ENCODE measurements at regions not wholly inside any gene's neighbourhood (a gene's known extent, or its start where the extent isn't known, plus 50 kb on each side); places are given as distances from the start of the nearest gene placed in this dataset.

DNA sequence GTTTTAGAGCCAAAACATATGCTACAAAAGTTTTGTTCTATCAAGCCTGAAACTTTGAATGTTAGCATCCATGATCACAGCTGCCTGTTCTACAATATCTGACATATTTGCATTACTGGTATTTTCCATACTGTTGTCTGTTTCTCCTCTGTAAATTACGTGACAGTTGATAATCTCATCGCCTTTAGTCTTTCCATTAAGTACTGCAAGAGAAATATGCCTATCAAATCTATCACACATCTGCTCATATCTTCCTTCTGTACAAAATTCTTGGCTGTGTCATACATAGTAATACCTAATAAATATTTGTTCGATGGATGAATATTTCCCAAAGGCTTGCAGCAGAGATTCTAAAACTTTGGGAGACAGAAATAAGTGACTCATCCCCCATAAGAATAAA, 717.3 kb downstream of the OTOL1 start:
- H3K27ac ChIP-seq (ENCODE audit: low read depth, low read length): no peak overlapping the region
- no peaks in the 10 kb centered on the region for H3K36me3 ChIP-seq (ENCODE audit: control insufficient read depth in 3 of 3, insufficient read depth in 3 of 3, low read length in 3 of 3)
- no peak overlapping the region for H3K9ac ChIP-seq (ENCODE audit: low read depth in 1 of 3, low read length in 3 of 3)
- H3K4me3 ChIP-seq (ENCODE audit: low read length in 3 of 3): no peak overlapping the region
- H3K9me3 ChIP-seq (ENCODE audit: control insufficient read depth in 3 of 3, low read length in 3 of 3): no peaks in the 10 kb centered on the region
- no peaks in the 10 kb centered on the region for H3K27me3 ChIP-seq (ENCODE audit: control insufficient read depth in 3 of 3, insufficient read depth in 3 of 3, low read length in 3 of 3)
- peaks cover 5% of the 10 kb centered on the region in 3 donors for H3K4me1 ChIP-seq (ENCODE audit: control insufficient read depth in 3 of 3, insufficient read depth in 3 of 3, low read length in 3 of 3)

DNA sequence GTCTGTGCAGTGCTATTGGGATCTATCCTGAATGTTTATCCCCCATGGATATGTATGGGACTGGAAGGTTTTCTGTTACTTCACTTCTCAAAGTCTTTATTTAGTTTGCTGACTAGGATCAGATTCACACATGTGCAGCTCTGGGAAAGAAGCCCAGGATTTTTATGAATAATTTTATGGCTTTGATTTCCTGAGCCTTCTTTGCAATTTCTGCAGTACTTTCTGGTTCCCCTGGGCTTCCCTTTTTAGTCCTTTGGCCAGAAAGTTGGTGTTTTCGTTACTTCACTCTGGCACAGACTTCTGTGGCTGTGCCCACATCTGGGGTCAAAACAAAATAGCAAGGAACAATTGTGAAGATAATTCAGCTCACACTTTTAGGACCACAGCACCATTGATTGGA, 721.0 kb downstream of the OTOL1 start:
- Histone ChIP-seq H3K4me1 (ENCODE audit: control insufficient read depth in 3 of 3, insufficient read depth in 3 of 3, low read length in 3 of 3) (peaks cover 5% of the 10 kb centered on the region in 3 donors), H3K9me3 (ENCODE audit: control insufficient read depth in 3 of 3, low read length in 3 of 3) (no peaks in the 10 kb centered on the region), H3K9ac (ENCODE audit: low read depth in 1 of 3, low read length in 3 of 3) (no peak overlapping the region), H3K36me3 (ENCODE audit: control insufficient read depth in 3 of 3, insufficient read depth in 3 of 3, low read length in 3 of 3) (no peaks in the 10 kb centered on the region), H3K27ac (ENCODE audit: low read depth, low read length) (peak overlapping the region; percentile 67), H3K4me3 (ENCODE audit: low read length in 3 of 3) (no peak overlapping the region), H3K27me3 (ENCODE audit: control insufficient read depth in 3 of 3, insufficient read depth in 3 of 3, low read length in 3 of 3) (no peaks in the 10 kb centered on the region)

DNA sequence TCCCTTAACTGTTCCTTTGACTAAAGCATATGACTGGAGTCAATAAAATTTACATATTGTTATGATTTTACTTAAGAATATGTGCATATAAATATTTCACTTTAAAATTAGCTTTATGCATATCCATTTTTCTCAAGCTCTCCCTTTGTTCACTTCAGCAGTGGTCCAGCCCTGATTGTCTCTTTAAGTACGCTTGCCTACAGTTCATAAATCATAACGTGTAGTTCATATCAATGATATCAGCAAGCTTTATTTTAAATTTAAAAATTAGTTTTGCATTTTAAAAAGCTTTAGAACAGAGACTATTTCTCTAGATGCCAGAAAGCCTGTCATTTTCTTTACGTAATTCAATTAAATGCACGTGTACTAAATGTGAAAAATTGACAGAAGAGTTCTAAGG, 721.9 kb downstream of the OTOL1 start:
- Histone ChIP-seq H3K9me3 (ENCODE audit: control insufficient read depth in 3 of 3, low read length in 3 of 3) (no peaks in the 10 kb centered on the region), H3K27me3 (ENCODE audit: control insufficient read depth in 3 of 3, insufficient read depth in 3 of 3, low read length in 3 of 3) (no peaks in the 10 kb centered on the region), H3K9ac (ENCODE audit: low read depth in 1 of 3, low read length in 3 of 3) (no peak overlapping the region), H3K4me1 (ENCODE audit: control insufficient read depth in 3 of 3, insufficient read depth in 3 of 3, low read length in 3 of 3) (peaks cover 5% of the 10 kb centered on the region in 3 donors), H3K4me3 (ENCODE audit: low read length in 3 of 3) (no peak overlapping the region), H3K27ac (ENCODE audit: low read depth, low read length) (no peak overlapping the region), H3K36me3 (ENCODE audit: control insufficient read depth in 3 of 3, insufficient read depth in 3 of 3, low read length in 3 of 3) (no peaks in the 10 kb centered on the region)

DNA sequence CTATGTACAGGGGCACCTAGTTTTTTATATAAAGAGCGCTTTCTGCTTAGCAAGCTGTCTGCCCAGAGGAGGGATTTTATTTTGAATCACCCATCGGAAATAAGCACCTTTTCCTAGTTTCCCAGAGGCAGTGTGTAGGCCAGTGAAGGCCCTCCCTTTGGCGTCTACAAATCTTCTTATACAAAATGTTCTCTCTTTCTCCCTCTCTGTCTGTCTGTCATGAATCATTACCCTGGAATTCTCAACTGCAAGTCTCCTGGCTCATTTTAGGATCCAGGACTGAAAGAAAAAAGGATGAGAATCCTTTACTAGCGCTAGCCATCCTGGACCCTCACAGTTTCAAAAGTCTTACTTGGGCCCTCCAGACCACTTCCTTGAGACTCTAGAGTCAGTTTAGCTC, 728.1 kb downstream of the OTOL1 start:
- no peaks in the 10 kb centered on the region for H3K36me3 ChIP-seq (ENCODE audit: control insufficient read depth in 3 of 3, insufficient read depth in 3 of 3, low read length in 3 of 3)
- no peak overlapping the region for H3K27ac ChIP-seq (ENCODE audit: low read depth, low read length)
- H3K4me1 ChIP-seq (ENCODE audit: control insufficient read depth in 3 of 3, insufficient read depth in 3 of 3, low read length in 3 of 3): no peaks in the 10 kb centered on the region
- H3K4me3 ChIP-seq (ENCODE audit: low read length in 3 of 3): no peak overlapping the region
- no peaks in the 10 kb centered on the region for H3K27me3 ChIP-seq (ENCODE audit: control insufficient read depth in 3 of 3, insufficient read depth in 3 of 3, low read length in 3 of 3)
- no peak overlapping the region for H3K9ac ChIP-seq (ENCODE audit: low read depth in 1 of 3, low read length in 3 of 3)
- H3K9me3 ChIP-seq (ENCODE audit: control insufficient read depth in 3 of 3, low read length in 3 of 3): no peaks in the 10 kb centered on the region

DNA sequence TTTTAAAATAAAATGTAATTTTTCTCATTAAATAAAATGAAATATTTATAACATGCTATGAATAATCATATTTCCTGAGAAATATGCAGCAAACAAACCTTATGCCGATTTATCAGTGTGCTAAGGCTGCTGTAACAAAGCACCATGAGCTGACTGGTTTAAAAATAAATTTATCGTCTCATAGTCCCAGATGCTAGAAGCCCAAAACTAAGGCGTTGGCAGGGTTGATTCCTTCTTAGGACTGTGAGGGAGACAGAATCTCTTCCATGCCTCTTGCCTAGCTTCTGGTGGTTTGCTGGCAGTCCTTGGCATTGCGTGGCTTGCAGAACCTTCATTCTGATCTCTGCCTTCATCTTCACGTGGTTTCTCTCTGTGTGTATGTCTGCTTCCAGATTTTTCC, 740.3 kb downstream of the OTOL1 start:
- no peaks in the 10 kb centered on the region for H3K4me1 ChIP-seq (ENCODE audit: control insufficient read depth in 3 of 3, insufficient read depth in 3 of 3, low read length in 3 of 3)
- no peak overlapping the region for H3K27ac ChIP-seq (ENCODE audit: low read depth, low read length)
- no peak overlapping the region for H3K9ac ChIP-seq (ENCODE audit: low read depth in 1 of 3, low read length in 3 of 3)
- no peaks in the 10 kb centered on the region for H3K27me3 ChIP-seq (ENCODE audit: control insufficient read depth in 3 of 3, insufficient read depth in 3 of 3, low read length in 3 of 3)
- H3K4me3 ChIP-seq (ENCODE audit: low read length in 3 of 3): no peak overlapping the region
- no peaks in the 10 kb centered on the region for H3K36me3 ChIP-seq (ENCODE audit: control insufficient read depth in 3 of 3, insufficient read depth in 3 of 3, low read length in 3 of 3)
- H3K9me3 ChIP-seq (ENCODE audit: control insufficient read depth in 3 of 3, low read length in 3 of 3): no peaks in the 10 kb centered on the region

DNA sequence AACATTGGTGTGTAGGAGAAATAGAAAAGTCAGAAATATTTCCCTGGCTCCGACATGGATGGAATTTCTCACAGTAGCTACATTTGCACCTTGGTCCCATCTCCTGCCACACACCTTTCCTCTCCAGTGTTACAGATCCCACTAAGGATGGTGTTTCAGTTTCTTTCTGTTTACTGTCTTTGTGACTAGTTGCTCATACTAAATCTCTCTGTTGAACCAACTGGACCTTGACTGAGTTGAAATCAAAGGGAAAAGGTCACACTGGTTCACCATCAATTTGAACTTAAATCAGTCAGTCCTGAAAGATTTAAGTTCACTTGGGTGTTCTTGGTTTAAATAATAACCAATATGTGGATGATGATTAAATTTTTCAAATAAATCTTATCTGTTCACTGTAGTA, 754.2 kb downstream of the OTOL1 start:
- Histone ChIP-seq H3K36me3 (ENCODE audit: control insufficient read depth in 3 of 3, insufficient read depth in 3 of 3, low read length in 3 of 3) (no peaks in the 10 kb centered on the region), H3K4me1 (ENCODE audit: control insufficient read depth in 3 of 3, insufficient read depth in 3 of 3, low read length in 3 of 3) (no peaks in the 10 kb centered on the region), H3K9ac (ENCODE audit: low read depth in 1 of 3, low read length in 3 of 3) (no peak overlapping the region), H3K27me3 (ENCODE audit: control insufficient read depth in 3 of 3, insufficient read depth in 3 of 3, low read length in 3 of 3) (no peaks in the 10 kb centered on the region), H3K9me3 (ENCODE audit: control insufficient read depth in 3 of 3, low read length in 3 of 3) (no peaks in the 10 kb centered on the region), H3K27ac (ENCODE audit: low read depth, low read length) (no peak overlapping the region), H3K4me3 (ENCODE audit: low read length in 3 of 3) (no peak overlapping the region)

DNA sequence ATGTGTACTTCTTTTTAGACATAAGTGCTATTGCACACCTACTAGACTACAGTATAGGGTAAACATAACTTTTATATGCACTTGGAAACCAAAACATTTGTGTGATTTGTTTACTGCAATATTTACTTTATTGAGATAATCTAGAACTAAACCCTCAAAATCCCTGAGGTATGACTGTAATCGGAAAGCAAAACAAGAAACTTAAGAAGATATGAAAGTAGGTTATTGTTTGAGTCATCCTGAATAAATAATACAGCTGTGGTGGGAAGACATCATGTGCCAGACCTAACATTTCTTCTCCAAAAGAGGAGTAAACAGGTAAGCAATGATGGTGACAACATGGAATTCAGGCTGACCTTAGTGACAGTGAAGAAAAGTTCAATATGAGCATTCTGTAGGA, 765.5 kb downstream of the OTOL1 start:
- no peaks in the 10 kb centered on the region for H3K36me3 ChIP-seq (ENCODE audit: control insufficient read depth in 3 of 3, insufficient read depth in 3 of 3, low read length in 3 of 3)

DNA sequence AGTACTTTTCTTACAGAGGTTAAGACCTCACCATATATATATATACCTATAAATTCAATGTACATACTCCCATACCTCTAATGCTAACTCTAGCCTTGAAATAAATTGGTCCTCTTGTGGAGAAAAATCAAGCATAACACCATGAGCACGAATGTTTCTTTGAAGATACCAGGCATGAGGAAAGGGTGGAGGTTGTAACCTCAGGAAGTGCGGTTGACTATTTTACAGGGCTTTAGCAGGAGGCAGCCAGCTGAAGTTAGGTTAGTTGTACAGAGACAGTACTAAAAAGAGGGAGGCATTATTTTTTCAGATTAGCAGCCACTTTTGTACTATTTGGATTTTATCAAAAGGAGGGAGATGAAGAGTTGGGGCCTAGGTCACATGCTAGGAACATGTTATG, 767.0 kb downstream of the OTOL1 start:
- no peak overlapping the region for H3K9ac ChIP-seq (ENCODE audit: low read depth in 1 of 3, low read length in 3 of 3)
- H3K4me3 ChIP-seq (ENCODE audit: low read length in 3 of 3): no peak overlapping the region
- H3K36me3 ChIP-seq (ENCODE audit: control insufficient read depth in 3 of 3, insufficient read depth in 3 of 3, low read length in 3 of 3): no peaks in the 10 kb centered on the region
- H3K27ac ChIP-seq (ENCODE audit: low read depth, low read length): no peak overlapping the region
- H3K4me1 ChIP-seq (ENCODE audit: control insufficient read depth in 3 of 3, insufficient read depth in 3 of 3, low read length in 3 of 3): no peaks in the 10 kb centered on the region
- H3K27me3 ChIP-seq (ENCODE audit: control insufficient read depth in 3 of 3, insufficient read depth in 3 of 3, low read length in 3 of 3): no peaks in the 10 kb centered on the region
- no peaks in the 10 kb centered on the region for H3K9me3 ChIP-seq (ENCODE audit: control insufficient read depth in 3 of 3, low read length in 3 of 3)

More for the DNA sequence above, 765.5 kb downstream of the OTOL1 start:
- no peaks in the 10 kb centered on the region for H3K9me3 ChIP-seq (ENCODE audit: control insufficient read depth in 3 of 3, low read length in 3 of 3)
- H3K4me1 ChIP-seq (ENCODE audit: control insufficient read depth in 3 of 3, insufficient read depth in 3 of 3, low read length in 3 of 3): no peaks in the 10 kb centered on the region
- no peak overlapping the region for H3K4me3 ChIP-seq (ENCODE audit: low read length in 3 of 3)
- H3K27ac ChIP-seq (ENCODE audit: low read depth, low read length): no peak overlapping the region
- no peaks in the 10 kb centered on the region for H3K27me3 ChIP-seq (ENCODE audit: control insufficient read depth in 3 of 3, insufficient read depth in 3 of 3, low read length in 3 of 3)
- H3K9ac ChIP-seq (ENCODE audit: low read depth in 1 of 3, low read length in 3 of 3): no peak overlapping the region

DNA sequence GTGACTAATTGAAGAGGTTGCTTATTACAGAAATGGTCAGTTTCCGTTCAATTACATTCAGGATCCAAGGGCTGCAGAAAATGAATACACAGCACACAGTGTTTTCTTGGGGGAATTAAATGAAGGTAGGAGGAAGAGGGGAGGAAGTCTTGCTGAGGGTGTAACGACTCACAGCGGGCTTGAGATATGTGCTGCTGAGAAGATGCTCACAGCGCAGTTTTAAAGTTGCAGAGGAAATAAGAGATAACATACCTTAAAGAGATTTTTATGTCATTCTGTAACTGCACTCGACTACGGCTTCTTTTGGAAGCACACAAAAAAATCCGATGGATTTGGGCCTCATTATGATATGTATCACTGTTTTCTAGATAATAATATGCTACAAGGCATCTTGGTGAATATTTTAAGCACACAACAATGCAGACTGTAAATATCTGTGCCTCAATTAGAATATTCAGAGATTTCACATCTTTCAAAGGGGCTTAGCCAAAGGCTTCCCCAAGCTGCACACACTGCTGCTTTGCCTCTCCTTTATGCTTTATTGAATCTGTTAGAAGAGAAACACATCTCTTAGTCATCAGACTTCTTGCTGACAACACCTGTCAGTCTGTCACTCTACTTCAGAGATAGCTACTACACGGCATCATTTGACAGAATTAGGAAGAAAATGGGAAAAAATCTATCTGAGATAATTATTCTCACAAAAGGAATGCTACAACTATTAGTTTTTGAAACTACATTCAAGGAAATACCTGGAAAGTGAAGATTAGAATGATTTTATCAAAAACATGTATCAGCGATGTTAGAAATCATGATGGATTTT, 773.2 kb downstream of the OTOL1 start:
- no peak overlapping the region for H3K27ac ChIP-seq (ENCODE audit: low read depth, low read length)
- no peaks in the 10 kb centered on the region for H3K4me1 ChIP-seq (ENCODE audit: control insufficient read depth in 3 of 3, insufficient read depth in 3 of 3, low read length in 3 of 3)
- H3K9me3 ChIP-seq (ENCODE audit: control insufficient read depth in 3 of 3, low read length in 3 of 3): no peaks in the 10 kb centered on the region
- no peak overlapping the region for H3K4me3 ChIP-seq (ENCODE audit: low read length in 3 of 3)
- no peaks in the 10 kb centered on the region for H3K36me3 ChIP-seq (ENCODE audit: control insufficient read depth in 3 of 3, insufficient read depth in 3 of 3, low read length in 3 of 3)
- H3K27me3 ChIP-seq (ENCODE audit: control insufficient read depth in 3 of 3, insufficient read depth in 3 of 3, low read length in 3 of 3): no peaks in the 10 kb centered on the region
- H3K9ac ChIP-seq (ENCODE audit: low read depth in 1 of 3, low read length in 3 of 3): no peak overlapping the region

DNA sequence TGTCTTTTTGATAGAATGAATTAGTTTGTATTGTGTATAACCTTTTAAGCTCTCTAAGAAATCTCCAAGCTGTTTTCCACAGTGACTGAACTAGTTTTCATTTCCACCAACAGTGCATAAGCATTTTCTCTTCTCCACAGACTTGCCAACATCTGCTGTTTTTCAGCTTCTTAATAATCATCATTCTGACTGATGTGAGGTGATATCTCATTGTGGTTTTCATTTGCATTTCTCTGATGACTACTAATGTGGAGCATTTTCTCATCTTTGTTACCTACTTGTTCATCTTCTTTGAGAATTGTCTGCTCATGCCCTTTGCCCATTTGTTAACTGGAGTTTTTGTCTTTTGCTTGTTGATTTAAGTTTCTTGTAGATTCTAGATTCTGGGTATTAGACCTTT, 777.5 kb downstream of the OTOL1 start:
- H3K27ac ChIP-seq (ENCODE audit: low read depth, low read length): no peak overlapping the region
- no peak overlapping the region for H3K9ac ChIP-seq (ENCODE audit: low read depth in 1 of 3, low read length in 3 of 3)
- no peaks in the 10 kb centered on the region for H3K4me1 ChIP-seq (ENCODE audit: control insufficient read depth in 3 of 3, insufficient read depth in 3 of 3, low read length in 3 of 3)
- H3K9me3 ChIP-seq (ENCODE audit: control insufficient read depth in 3 of 3, low read length in 3 of 3): no peaks in the 10 kb centered on the region
- H3K27me3 ChIP-seq (ENCODE audit: control insufficient read depth in 3 of 3, insufficient read depth in 3 of 3, low read length in 3 of 3): no peaks in the 10 kb centered on the region
- H3K4me3 ChIP-seq (ENCODE audit: low read length in 3 of 3): no peak overlapping the region
- H3K36me3 ChIP-seq (ENCODE audit: control insufficient read depth in 3 of 3, insufficient read depth in 3 of 3, low read length in 3 of 3): no peaks in the 10 kb centered on the region

Data from skeletal muscle tissue (tissue), 3 donors.